HT-29 (cell line): ENCODE measurements at regions not wholly inside any gene's neighbourhood (a gene's known extent, or its start where the extent isn't known, plus 50 kb on each side); places are given as distances from the start of the nearest gene placed in this dataset.
"Not testable (repeated sequence)": the region's sequence is repeated elsewhere in the genome, so short reads cannot be mapped to it uniquely, and the experiment has no call there.

ENCODE experiments used
- DNase-seq: peaks from one replicate; pipeline ENCODE4 v3.0.0-alpha.2; 2015; ENCODE audit warnings: low spot score

DNA sequence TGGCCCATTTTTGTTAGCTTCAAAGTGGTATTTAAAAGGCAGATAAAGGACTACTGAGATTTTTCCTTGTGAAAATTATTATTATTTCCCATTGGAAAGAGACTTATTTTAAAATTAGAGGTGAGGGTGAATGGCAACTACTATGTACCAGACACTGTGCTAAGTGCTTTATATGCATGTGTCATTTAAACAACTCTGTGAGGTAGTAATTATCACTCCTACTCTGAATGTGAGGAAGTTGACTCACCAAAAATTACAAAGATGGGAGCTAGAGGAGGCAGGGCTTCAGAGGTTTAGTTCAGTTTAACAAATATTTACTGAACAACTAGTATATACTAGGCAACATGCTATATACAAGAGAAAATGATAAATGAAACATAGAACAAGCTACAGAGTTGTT, 78.2 kb downstream of the MSL3 start:
- no peak for DNase-seq

DNA sequence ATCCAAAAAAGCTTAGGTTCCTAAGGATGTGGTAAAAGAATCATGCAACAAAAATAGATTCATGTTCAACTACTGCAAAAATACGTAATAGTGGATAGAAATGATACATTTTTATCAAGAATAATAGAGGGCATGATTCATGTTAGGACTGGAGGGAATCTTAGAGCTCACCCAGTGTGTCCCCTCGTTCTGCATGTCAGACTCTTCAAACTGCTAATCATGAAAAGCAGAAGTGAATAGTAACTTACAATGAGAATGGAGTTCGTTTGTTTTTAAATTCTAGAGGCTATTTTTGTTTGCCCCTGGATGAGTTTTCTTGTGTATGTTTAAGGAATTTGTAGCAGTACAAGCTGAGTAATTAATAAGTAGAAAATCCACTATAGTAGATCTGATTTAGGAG, 79.4 kb downstream of the MSL3 start:
- DNase-seq: no peak

DNA sequence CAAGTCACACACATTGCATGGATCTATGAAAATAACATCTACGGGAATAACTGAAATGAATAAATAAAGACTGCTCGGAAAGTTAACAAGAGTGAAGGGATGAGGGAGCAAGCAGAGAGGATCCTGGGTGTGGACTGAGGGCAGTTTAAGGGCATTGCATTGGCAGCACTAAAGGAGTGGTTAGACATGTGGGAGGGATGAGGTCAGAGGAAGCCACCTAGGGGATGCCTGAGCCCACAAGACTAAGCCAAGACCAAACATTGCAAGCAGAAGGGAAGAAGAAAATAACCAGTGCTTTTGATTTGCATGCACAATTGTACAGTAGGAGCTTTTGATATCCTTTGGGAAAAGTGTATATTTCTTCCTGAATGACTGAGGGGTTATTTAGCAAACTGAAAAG, 106.1 kb downstream of the MSL3 start:
- DNase-seq: no peak

DNA sequence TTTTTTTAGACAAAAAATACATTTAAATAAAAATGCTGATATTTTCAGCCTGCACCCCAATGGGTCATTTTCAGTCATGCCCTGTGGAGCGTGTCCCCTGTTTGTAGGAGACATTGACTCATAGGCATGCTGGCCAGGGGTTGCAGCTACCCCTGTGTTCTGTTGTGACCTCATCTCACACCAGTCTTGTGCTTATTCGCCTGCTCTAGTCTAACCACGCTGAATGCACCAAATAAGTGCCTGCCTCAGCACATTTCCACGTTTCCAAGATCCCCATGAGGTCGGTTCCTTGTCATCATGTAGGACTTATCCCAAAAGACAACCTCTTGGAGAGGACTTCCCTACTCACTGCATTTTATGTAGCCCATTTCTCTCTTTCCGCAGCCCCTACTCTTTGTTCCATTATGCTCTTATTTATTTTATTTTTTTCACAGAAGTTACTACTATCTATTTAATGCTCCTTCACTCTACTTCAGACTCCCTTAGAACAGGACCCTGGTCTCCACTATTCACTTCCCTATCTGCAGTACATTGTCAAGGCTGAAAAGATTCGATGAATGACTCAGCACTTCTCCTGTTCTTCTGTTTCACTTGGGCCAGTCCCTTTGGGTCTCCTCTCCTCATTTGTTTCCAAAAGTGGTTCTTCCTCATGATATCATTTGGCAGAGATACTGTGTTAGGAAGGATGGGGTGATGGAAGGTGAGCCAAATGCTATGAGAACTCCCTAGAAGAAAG, 109.7 kb downstream of the MSL3 start:
- DNase-seq: no peak

DNA sequence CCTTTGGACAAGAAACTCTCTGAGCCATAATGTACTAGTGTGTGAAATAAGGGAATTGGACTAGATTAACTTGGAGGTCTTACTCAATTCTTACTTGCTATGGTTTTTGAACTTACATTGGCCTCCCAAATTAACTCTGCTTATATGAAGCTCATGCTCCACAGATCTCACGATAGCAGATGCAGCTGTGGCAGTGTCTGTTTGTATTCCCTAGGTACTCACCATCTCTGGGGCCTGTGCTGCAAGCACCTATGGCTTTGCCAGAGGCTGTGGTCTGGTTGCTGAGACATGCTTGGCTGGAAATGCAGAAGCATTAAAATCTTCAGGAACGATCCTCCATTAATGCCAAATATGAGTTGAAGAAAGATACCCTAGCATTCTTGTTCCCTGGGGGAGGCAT, 112.8 kb downstream of the MSL3 start:
- DNase-seq: no peak

DNA sequence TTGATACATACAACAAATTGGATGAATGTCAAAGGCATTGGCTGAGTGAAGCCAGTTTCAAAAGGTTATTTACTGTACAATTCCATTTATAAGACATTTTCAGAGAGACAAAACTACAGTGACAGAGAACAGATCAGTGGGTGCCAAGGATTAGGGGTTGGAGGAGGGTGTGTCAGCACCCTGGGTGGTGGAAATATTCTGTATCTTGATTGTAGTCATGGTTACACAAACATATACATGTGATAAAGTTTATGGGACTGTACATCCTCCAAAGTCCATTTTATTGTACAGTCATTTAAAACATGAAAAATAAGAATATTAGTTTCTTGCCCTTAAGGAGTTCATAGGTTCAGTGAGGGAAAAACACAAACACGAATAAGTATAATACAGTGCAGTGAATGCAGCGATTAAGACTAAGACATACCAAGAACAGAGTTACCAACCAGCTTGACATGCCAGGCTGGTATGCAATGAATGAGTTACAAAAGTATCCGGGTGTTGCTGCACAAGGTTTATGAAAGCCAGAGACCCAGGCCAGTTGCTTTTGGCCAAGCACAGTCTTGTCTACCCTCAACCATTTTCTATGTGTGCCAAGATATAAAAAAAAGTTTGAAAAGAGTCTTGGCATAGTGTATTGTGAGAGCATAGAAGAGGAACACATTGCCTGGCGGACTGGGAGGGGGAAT, 123.6 kb downstream of the MSL3 start:
- no peak for DNase-seq

DNA sequence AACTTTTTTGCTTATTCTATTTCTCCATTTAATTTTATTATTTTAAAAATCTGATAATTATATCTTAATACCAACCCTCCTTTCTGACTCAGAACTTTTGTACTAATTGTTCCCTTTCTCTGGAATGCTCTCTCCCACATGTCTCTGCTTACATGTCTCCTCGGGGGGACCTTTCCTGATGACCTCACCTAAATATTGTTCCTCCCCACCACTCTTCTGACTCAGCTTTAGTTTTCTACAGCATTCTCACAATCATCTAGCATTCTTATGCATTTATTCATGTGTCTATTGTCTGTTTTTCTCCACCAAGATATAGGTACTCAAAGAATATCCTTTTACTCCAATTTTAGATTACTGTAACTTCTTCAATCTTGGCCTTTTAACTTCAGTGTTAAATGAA, 128.7 kb downstream of the MSL3 start:
- no peak for DNase-seq

DNA sequence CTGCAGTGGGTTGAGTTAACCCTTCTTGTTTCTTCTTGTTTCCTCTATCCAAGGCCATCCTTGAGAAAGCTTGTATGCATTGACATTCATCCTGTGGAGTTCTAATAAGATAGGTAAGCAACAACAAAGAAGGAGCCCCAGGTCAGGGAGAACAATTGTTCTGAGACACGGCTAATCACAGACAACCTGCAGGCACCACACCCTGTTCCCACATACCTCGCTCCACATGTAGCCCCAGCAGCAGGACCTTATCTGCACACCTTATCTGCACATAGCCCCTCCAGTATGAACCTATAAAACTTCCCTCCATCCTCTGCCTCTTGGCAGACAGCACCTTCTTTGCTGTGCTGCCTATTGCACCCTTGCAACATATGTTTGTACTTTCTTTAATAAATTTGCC, 129.1 kb downstream of the MSL3 start:
- DNase-seq: no peak

DNA sequence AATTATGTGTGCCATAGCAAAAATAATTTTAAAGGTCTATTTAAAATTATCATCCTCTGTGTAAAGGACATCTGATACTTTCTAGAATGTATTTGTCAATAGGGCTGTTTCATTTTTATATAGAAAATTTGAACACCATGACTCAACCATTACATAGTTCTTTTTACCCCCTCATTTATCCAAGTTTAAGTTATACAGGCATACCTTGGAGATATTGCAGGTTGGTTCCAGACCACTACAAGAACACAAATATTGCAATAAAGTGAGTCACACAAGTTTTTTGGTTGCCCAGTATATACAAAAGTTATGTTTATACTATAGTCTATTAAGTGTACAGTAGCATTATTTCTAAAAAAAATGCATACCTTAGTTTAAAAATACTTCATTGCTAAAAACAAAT, 130.4 kb downstream of the MSL3 start:
- DNase-seq: no peak

DNA sequence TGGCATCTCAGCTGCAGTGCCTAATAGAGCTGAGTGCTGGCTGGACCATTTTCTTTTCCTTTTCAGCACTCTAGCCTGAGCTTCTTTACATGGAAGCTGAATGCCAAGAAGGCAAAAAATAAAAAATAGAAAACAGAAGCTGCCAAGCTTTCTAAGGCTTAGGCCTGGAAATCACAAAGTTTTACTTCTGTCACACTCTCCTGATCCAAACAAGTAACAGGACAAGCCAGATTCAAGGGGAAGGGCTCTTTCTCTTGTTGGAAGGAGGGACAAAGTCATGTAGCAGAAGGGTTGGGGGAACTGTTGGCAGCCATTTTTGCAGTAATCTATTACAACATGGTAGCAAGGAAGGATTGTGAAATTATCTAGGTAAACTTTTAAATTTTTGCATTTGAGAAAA, 131.8 kb downstream of the MSL3 start:
- no peak for DNase-seq

DNA sequence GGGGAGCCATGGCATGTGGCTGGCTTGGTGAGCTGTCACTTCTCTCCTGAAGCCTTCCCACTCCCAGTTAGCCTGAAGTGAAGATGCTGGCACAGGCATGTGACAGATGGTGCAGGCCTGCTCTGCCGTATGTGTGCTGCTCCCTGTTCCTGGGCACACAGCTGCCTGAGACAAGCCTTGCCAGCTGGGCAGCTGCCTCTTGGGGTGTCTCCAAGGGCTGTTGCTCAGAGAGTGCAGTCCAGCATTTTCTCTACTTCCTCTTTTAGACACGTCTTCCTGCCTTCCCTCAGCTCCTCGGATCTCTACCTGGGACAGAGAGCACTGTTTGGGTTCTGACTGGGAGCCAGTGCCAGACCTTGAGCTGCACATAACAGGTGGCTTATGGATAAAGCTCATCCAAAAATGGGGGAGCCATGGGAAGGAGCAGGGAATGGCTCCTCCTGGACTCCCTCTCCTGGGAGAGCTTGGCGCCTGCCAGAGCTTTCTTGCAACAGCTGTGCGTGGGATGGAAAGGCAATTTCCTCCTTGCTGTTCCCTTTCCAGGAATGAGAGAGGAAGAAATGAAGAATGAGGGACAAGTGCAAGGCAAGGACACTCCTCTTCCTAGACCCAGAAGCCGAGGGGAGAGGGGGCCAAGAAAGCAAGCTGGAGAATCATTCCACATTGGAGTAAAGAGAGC, 132.9 kb downstream of the MSL3 start:
- DNase-seq: no peak

DNA sequence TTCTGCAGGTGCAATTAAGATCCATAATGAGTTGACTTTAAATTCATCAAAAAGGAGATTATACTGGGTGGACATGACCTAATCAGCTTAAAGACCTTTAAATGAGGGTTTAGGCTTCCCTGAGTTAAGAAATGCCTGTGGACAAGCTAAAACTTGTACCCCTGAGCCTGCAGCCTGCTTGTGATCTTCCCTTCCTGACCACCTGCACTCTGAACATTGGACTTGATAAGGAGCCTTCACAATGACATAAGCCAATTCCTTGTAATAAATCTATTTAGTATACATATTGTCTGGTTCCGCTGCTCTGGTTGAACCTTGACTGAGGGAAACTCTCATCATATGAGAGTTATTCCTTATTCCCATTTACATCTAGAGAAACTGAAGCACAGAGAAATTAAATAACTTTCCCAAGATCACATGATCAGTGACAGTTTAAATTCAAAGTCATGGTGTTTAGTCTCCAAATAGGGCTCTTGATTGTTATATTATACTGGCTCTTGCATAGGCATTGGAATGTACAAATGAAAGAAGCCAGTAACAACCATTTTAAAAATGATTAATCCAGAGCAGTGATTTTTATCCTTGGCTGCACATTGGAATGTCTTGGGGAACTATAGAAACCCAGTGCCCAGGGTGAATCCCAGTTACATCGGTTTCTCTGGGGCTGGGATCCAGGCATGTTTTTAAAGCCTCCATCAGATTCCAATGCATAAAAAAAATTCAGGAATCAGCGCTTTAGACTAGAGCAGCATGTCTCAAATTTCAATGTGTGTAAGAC, 136.1 kb downstream of the MSL3 start:
- DNase-seq: no peak

DNA sequence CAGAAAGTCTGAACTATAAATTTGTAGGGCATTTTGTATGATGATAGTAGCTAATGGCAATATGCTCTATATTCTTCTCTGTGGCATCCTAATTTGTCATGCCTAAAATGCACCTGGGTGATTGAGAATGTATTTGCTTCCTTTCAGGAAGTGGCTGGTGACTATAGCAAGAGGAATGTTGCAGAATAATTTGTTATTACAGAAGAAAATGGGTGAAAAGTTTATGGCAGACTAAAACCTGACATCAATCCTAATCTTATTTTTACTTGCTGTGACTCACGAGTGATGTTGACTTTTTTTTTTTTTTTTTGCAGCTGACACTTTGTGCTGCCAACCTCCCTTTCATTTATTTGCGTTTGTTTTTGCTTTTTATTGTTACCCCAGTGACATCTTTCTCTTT, 141.1 kb downstream of the MSL3 start:
- DNase-seq: no peak

DNA sequence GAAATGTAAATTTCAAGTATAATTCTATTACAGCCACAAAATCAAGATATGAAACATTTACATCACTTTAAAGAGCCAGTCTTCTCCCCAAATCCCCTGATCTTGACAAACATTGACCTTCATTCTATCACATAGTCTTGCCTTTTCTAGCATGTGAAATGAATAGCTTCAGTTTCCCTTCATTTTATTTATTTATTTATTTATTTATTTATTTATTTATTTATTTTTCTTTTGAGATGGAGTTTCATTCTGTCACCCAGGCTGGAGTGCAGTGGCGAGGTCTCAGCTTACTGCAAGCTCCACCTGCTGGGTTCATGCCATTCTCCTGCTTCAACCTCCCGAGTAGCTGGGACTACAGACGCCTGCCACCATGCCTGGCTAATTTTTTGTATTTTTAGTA, 147.9 kb downstream of the MSL3 start:
- DNase-seq: not testable (repeated sequence)

DNA sequence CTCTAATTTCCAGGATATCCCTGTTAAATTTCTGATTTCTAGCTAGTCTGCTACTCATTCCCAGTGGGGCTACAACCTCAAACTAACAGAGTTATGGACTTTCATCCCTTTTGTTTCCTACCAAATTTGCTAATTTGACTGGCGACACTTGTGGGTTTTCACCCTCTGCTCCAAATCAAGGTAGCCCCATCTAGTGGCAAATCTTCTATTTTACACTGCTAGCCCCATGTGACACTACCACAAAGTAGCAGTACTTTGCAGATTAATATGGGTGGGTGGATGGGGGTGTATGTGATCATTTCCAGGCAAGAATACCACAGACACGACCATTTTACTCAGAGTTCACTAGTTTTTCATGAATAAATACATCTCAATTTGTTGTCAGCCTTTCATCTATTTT, 150.3 kb downstream of the MSL3 start:
- peak; percentile 23 for DNase-seq

DNA sequence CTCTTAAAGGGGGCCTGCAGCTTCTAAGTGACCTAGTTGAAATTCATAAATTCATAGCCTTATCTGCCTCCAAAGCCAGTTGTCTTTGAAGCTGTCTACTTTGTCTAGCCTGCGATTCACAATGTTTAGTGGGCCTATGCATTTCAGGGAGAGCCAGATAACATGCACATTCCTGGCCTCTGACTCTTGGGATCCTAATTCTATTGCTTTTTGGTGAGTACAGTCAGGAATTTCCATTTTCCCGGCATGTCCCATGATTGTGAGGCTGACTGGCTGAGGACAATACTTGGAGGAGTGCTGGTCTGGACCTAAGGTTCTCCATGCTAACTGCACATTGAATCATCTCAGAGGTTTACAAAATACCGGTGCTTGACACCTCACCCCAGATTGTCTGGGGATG, 155.0 kb downstream of the MSL3 start:
- DNase-seq: no peak

DNA sequence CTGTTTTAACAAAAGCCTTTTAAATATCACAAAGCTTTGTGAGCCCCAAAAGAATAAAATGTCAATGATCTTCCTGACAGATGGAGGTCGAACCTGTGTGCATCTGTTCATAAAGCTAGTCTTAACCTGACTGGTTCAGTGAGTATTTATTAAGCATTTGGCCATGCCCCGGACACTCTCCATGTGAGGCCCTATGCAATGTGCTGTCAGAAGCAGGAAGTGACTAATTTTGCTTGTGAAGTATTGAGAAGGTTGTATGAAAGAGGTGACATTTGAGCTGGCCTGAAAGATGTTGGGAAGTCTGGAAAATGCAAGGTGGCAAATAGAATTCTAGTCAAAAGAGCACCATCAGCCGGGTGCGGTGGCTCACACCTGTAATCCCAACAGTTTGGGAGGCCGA, 171.4 kb downstream of the MSL3 start:
- DNase-seq: no peak

DNA sequence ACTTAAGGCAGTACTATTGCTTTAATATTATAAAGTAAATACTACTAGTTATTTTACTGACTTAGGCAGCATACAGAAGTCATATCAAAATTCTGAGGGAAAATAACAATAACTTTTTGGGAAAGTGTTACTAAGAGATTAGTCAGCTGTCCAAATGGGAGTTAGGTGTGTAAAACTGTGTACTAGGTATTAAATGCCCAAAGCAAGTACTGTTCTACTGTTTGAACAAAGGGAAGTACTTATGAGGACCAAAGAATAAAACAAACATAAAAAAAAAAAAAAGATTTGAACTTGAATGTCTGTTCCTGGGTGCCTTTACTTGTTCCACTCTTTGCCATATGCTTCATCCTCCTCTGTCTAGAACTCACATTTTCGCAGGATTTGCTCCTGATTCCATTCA, 174.4 kb downstream of the MSL3 start:
- DNase-seq: no peak

DNA sequence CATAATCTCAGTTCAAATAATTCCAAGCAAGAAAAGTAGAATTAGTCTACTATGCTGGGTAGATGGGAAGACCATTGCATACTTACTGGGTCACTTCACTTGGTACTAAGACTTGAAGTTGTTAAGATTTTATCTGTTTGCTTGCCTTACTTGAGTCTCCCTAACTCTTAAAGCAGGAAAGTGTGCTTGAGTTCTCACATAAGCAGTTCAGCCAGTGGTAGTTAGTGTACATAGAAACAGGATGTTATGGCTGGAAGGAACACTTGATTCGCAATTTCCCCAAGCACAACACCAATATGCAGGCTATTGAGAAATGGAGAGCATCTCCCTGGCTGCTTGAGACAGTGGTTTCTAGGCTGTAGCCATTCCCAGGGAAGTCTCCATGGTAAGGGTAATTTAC, 176.1 kb downstream of the MSL3 start:
- DNase-seq: no peak

DNA sequence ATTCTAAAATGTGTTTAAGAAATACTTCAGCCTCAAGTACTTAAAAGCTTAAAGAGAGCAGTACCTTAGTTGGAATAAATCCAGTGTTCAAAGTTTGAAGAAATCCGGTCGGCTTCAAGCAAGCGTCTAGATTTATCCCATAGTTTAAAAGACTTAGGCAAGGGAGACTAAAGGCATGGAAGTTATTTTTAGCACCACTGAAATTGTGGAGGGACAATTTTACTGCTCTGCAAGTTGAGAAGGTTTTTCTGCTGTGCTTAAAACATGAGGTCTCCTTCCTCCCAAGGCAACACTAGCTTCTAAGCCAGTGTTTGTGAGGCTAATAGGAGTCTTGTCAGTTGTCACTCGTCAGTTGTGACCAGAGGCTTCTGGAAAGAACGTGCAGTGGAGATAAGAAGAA, 183.5 kb downstream of the MSL3 start:
- DNase-seq: no peak

DNA sequence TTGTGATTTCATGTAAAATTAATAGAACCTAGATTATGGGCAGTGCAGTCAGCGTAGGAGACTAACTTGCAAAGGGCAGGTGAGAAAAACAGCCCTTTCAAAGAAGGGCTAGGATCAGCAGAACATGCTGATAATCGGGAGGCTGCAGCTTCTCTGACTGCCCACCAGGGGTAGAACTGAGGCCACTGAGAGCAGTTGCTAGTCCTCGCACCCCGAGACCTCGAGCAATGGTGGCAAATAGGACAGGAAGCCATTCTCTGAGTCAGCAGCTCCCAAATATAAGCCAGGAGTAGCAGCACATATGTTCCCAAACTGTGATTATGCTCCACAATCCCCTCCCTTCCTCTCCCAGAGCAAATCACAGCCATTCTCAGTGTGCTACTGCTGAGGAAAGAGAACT, 186.5 kb downstream of the MSL3 start:
- no peak for DNase-seq

DNA sequence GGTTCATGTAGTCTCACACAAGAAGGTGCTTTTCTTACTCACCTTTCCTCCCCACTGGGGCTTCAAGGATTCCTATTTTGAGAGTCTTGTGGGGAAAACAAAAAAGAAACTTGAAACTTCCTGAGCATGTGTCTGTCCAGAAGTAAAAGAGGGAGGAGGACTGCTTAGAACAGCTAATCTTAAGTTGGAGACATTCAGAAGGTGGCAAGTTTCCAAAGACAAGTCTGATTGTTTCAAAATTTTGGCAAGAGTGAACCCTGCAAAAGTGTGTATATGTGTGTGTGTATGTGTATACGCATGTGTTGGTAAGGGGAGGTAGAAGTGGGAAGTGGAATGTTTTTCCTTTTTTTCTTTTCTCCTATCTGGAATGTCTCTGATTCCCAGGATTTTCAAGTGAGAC, 189.0 kb upstream of the FRMPD4 start:
- no peak for DNase-seq
